Activated T-cell treated with anti-CD3 and anti-CD28 coated beads for 4 hours (primary cell): ENCODE measurements at regions not wholly inside any gene's neighbourhood (a gene's known extent, or its start where the extent isn't known, plus 50 kb on each side); places are given as distances from the start of the nearest gene placed in this dataset.

Experiments
- DNase-seq: peaks from one replicate; pipeline ENCODE4 v3.0.0-alpha.2; 2020

DNA sequence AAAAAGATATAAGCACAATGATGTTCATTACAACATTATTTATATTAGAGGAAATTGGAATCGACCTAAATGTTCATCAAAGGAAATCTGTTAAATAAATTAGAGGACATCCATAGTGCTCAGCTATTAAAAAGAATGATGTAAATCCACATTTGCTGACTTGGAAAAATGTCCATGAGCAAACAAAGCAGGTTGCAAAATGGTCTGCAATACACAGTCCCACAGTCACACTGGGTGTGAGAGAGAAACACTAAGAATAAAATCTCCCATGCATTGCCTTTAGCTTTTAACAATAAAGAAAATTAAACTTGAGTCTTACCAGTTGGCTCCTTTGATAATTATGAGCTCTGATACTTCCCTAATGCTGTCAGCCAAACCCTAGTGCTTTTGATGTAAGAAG lies 811.1 kb upstream of the SALL3 start:
- no peak for DNase-seq

DNA sequence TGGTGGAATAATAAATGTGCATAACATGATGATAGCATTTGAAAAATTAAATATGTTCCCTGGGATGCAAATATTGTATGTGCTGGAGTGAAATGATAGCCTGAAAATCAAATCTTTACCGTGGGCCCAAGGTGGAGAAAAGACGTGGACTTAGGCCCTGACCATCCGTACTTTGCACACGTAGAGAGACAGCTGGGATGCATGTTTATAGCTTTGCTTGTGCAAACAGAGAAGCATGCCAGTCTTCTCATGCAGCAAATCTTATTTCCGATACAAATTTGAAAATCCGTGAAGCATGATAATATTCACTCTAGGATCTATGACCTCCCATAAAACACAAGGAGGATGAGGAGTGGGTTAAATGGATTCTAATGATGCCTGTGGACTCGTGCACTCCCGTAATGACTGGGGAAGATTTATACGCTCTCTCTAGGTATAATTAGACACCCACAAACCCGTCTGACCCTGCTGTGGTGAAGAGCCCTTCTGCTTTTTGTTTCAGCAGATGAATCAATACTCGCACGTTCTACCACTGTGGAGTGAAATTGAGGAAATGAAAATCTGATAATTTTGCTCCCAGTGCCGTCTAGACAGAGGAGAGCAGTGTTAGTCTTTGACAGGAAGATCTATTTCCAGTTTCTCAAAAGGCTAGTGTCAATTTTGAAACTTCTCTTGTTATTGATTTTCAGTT lies 810.3 kb upstream of the SALL3 start:
- no peak for DNase-seq

DNA sequence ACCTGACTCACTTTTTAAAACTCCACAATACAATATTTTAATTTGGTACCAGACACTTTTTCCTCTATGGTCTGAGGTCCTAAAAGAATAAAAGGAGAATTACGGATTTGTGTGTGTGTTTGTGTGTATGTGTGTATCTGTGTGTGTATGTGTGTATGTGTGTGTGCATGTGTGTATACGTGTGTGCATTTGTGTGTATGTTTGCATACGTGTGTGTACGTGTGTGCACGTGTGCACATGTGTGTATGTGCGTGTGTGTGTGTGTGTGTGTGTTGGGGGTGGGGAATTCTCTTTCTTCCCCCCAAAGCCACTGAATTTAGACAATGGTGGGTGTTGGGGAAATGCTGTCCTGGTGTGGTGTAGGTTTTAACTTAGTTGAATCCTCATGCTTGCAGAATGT lies 807.7 kb upstream of the SALL3 start:
- DNase-seq = no peak

DNA sequence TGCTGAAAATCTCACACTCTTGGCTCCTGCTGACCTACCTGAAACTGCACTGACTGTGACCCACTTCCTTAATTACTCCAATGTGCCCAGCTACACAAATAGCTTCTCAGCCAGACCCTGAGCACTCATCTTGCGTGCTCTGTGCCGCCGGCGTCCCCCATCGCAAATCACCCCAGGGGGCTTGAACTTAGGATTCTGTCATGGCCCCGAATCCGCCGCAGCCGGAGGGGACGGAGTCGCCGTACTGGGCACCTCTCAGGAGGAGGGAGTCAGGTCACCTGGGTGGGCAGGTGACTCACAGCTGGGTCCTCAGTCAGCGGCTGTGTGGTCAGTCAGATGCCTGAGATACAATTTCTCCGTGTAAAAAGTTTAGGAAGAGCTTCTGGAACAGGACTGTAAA lies 804.9 kb upstream of the SALL3 start:
- DNase-seq = no peak

DNA sequence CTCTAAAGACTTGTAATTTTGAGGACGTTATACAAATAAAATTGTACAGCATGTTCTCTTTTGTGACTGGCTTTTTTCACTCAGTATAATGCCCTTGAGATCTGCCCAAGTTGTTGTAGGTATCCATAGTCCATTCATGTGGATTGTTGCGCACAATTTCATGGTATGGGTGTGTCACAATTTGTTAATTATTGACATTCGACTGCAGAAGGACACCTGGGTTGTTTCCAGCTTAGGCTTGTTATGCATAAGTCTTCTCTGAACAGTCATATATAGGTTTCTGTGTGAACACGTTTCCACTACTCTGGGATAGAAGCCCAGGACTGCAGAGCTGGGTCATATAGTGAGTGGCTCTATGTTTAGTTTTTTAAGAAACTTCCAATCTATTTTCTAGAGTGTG lies 800.8 kb upstream of the SALL3 start:
- DNase-seq = no peak

DNA sequence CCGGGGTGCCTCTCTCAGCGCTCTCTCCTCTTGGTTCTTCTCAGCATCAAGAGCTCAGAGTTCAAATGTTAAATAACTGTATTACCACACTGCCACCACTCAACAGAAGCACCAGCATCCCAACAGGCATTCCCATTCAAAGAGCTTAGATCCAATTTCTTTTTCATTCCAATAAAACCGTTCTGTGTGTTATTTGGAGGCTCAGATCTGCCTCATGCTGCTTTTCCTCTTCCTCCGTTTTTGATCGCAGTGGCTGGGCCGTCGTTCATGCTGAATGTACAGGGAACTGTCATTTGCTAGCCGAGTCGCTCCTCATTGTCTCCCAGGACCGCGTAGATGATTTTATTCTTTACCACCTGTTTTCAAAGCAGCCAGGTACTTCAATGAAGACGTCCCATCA lies 798.9 kb upstream of the SALL3 start:
- no peak for DNase-seq

DNA sequence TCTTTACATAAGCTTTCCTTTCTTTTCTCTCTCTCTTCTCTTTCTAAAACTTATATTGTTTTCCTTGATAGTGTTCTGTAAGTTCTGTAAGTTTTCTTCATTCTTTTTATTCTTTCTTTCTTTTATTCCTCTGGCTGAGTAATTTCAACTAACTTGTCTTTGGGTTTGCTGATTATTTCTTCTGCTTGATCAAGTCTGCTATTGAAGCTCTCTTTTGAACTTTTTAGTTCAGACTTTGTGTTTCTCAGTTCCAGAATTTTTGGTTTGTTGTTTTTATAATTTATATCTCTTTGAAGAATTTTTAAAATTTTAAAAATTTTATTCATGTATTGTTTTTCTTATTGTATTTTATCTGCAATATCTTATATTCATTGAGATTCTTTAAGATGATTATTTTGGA lies 795.8 kb upstream of the SALL3 start:
- DNase-seq = no peak

DNA sequence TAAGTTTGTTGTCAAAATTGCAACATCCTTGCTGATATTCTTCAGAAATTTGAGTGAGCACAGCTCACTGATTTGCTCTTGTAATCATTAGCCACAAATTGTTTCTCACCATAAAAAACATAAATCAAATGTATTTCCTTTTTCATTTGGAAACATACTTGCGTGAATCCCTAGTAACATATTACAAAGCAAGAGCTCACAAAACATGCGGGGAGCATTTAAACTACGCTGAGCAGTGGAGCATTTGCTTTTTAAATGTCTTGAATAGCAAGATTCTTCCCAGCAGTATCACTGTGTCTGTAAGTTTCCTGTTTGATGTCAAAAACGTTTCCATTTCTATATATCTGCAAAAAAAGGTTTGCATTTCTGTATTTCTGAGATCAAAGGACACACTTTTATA lies 788.3 kb upstream of the SALL3 start:
- DNase-seq = no peak

DNA sequence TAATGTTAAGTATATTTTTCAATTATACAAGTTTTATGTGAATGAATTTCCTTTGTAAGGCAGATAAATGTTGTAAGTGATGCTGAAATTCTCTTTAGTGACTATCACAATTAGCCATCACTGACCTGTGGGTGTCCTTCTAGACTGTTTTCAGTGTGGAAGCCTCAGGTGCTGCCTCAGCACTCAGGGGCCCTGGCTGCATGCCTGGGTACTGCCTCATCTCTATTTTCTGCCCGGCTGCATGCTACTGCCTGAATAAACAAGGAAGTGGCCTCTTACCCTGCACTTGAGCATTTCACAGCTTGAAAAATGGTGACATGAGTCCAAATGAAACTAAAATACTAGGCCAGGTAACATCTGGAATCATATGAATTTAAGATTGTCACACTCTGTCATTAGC lies 787.6 kb upstream of the SALL3 start:
- DNase-seq = no peak

DNA sequence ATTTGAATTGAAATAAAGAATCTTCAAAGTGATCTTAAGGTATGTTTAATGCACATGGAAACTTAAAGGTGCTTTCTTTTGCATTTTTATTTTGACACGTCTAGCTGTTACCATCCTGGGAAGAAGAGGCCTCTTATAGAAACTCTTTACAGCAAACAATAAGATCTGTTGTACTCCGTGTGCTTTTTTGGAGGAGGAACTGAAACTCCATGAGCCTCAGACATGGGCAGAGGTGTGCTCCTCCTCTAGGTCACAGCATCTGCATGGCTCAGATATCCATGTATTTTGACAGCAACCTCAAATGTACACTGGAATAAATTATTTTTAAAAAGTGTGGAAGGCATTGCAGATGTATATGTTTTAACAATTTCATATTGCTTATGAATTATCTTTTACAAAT lies 783.3 kb upstream of the SALL3 start:
- DNase-seq = no peak

DNA sequence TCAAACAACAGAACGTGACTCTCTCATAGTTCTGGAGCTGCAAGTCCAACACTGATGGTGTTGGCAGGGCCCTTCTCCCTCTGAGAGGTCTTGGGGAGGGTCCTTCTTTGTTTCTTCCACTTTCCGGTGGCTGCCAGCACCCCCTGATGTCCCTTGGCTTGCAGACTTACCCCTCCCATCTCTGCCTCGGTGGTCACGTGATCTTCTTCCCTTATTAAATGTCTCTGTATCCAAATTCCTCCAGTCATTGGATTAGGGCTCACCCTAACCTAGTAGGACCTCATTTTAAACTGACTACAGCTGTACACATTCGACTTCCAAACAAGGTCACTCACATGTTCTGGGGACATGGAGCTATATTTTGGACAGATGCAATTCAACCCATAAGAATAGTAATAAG lies 780.6 kb upstream of the SALL3 start:
- DNase-seq = no peak

DNA sequence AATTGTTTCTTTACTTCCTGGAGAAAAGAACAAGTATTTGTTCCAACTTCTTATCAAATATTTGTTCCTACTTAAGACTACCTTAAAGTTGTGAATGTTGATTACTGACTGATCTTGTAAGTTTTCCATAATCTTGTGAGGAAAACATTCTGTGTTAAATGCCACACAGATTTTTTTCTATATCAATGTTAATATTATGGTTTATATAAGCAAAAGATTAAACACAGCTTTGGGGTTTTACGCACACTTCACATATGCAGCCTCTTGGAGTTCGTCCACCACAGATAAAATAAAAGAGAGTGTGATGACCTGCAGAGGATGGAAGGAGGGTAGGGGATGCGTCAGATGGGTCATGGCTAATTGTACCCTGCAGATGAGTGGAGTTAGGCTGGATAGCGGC lies 780.0 kb upstream of the SALL3 start:
- DNase-seq = no peak

DNA sequence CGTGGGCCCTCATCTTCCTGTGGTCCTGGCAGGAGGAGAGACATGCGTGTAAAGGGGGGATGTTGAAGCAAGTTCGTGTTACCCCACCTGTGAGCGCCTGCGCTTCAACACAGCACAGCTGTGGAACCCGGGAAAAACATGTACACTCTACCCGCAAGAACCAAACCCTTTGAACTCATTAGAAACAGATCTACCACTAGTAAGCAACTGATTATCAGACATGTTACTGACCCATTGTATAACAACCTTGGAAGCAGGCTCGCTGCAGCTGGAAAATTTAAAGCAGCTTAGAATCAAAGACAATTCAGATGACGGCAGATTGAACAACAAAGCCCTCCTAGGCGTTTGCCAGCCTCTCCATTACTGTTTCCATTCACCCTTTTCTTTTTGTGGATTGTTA lies 771.7 kb upstream of the SALL3 start:
- no peak for DNase-seq

DNA sequence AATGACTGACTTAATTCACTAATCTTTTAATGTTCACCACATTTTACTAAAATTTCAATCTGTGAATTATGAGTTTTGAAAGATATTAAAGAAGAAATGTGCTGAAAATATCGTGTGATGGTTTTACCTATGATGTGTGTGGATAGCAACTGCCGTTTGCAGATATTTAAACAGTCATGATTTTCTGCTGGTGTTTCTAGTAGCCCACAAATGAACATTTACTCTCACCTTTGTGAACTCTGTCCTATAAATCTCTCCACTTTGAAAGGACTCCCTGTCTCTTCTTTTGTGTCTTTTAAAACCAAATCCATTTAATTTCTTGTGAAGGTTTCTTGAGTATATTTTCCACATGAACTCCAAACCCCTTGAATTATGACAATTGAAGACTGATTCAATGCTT lies 771.2 kb upstream of the SALL3 start:
- no peak for DNase-seq

DNA sequence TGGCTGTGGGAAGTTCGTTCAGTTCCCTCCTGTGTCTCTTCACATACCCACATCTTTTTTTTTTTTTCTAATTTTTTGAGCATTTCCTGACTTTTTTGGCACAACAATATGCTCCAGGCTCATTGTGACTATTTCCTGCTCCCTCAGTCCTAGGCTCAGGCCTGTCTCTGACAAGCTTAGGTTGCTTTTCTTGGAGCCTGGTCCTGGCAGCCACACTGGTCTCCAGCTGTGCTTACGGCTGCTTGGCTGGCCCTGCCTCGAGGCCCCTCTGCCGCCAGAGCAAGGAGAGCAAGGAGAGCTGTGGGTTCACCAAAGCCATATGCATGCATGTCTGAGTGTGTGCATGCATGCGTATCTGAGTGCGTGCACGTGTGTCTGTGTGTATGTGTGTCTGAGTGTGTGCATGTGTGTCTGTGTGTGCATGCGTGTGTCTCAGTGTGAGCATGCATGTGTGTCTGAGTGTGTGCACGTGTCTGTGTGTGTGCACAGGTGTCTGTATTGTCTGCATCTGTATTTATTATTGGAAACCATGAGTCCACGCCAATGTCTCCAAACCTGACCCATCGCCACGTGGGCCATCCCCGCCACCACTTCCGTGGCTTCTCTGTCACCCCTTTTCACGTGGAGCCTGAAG lies 766.1 kb upstream of the SALL3 start:
- no peak for DNase-seq

DNA sequence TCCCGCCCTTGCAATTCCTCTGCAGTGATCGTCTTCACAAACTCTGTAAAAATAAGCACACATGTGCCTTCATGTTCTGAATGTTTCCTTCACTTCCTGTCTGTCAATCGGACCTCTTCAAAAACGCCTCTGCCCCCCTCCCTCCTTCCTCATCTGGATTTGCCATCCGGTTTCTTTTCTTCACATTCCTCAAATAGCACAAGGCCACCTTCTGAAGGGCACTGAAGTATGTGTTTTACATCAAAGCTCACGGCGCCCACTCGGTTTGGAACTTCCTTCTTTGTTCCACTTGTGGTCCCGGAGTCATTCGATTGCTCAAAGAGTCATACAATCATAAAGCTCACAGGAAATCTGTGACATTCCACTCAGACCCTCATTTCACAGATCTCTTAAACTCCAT lies 758.1 kb upstream of the SALL3 start:
- no peak for DNase-seq

DNA sequence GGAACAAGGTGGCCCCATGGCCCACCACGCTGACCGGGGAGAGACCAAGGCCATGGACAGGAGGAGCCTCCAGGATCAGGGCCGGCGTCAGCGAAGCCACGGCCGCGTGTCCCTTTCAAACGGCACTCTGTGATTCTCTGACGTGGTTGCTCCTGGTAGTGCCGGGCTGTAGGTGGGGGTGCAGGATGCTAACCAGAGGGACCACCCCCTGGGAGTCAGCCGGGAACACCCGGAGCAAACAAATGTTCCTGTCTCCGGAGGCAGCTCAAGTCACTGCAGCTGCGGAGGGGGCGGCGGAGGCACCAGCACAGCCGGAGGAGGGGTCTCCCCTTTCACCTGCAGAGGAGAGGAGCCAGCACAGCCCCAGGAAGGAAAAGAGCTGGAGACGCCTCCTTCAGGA lies 750.6 kb upstream of the SALL3 start:
- DNase-seq = no peak

DNA sequence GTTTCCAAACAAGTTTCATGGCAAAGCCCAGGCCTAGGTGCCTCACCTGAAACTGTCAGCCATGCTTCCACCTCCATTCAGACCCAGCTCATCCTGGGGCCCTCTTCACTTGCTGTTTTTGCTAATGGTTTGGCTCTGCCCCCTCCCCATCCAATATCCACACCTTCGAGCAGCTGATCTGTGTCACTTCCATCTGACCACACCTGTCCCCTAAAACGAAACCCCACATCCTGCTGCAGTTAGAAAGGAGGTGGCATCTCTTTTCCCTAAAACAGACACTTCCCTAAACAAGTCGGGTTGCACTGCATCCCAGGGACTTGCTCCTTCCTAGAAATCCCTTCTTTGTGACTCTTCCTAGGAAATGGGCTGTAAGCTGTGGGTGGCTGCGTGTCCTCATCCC lies 748.7 kb upstream of the SALL3 start:
- no peak for DNase-seq

DNA sequence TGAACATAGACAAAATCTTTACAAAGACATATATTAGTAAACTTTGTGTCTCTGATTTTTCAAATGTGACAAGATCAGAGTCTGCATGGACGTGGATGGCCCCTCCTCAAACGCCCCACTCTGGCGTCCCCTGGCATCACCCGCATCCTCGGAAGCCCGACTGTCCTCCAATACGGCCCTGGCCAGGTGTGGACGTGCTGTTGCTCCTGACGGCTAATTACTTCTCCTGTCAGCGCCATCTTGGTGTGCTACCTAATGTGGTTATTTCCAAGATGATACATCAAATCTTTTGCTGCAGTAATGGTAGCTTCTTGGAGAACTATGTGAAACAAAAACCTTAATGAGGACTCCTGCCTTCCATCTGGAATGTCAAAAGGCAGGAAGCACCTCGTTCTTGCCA lies 747.4 kb upstream of the SALL3 start:
- DNase-seq = no peak

DNA sequence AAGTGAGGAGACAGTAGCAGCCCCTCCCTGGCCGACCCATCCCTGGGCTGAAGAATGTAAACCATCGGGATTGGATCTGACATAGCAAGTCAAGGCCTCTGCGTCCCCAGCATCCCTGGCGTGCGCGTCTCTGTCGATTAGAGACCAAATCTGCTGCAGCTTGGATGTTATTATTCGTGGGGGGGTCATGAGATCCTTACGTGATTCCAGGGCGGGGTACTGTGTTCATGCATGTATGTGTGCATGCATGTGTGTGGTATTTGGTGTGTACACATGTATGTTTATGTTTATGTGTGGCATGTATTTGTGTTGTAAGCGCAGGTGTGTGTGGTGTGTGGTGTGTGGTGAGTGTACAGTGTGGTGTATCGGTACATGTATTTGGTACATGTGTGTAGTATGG lies 741.8 kb upstream of the SALL3 start:
- DNase-seq = no peak

DNA sequence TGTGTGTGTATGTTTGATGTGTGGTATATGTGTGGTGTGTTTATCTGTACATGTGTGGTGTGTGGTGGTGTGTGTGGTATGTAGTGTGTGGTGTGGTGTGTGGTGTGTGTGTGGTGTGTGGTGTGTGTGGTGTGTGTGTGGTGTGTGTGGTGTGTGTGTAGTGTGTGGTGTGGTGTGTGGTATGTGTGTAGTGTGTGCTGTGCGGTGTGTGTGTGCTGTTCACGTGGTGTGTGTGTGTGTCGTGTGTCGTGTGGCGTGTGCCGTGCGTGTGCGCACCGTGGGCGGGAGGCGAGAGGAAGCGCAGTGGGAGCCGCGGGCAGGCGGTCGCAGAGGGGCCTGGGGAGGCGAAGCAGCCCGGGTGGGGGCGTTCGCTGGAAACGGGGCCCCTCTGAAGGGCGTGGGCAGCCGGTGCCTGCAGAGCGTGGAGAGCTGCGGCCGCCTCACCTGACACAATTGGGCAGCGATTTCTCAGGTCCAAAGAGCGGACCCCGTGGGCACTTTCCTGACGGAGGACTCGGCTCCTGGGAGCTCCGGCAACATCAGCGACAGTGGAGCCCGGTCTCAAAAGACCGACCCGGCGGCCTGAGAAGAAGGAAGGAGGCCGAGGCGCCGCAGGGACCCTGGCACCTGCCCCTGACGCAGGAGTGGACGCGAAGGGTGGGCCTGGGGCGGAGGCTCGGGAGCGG lies 741.1 kb upstream of the SALL3 start:
- no peak for DNase-seq

DNA sequence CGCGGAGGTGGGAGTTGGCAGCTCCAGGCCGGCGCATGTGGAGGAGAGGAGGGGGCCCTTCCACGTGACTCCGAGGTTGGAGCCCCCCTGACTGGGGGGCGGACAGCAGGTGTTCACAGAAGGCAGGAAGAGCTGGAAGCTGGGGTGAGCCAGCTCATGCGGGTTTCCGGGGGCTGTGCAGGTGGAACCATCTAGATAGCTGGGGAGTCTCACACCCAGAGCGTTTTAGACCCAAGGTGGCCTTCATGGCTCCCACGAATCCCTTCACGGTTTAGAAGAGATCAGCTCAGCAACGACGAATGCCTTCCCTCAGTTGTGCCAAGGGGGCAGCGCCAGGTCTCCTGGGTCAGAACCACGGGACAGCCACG lies 740.5 kb upstream of the SALL3 start:
- no peak for DNase-seq

DNA sequence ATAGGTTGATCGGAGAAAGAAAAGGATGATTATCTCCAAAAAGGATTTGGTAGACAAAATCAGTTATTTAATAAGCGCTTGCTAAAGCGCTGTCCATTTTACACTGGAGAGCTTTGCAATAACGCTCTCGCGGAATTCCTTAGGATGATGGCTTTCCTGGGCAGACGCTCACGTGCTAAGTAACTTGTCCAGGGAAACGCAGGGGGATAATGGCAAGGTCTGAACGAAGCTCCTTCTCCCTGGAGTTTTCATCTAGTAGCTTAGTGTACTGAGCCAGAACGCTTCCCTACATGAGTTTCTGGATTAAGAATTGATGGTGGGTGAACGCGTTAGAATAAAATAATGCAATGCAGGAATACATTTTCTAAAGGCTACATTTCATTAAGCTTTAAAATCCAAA lies 739.5 kb upstream of the SALL3 start:
- no peak for DNase-seq

DNA sequence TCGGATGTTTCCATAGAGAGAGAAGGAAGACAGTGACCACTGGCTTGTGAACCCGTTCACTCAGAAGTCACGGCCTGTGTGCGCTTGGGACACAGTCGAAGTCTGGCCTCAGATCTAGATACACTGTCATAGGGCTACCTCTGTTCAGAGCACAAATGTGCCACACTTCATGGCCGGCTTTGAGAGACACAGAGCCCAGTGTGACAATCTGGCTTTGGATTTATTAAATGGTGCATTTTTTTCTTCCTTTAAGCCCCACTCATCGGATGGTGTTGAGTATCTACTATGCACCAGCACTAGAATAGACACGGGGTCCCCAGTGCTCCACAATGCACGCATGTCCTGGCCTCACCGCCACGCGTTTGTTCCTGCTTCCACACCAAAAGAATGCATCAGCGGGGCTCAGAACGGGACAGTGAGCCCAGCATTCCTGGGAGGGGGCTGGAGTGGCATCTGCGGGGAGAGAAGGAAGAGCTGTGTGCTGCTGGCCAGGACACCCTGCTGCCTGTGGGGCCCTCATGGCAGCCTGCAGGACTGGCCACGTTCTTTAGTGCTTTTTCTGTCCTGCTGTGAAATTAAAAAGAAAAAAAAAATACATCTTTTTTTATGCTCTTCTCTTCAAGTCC lies 738.9 kb upstream of the SALL3 start:
- DNase-seq = no peak
